ENCODE measurements at regions not wholly inside any gene's neighbourhood (a gene's known extent, or its start where the extent isn't known, plus 50 kb on each side); places are given as distances from the start of the nearest gene placed in this dataset.
"Not testable (repeated sequence)": the region's sequence is repeated elsewhere in the genome, so short reads cannot be mapped to it uniquely, and the experiment has no call there.

GRCh38 chr4:3639613-3640586 is 107.7 kb upstream of the LRPAP1 start:
- no peak overlapping the region for H3K27ac ChIP-seq
- no peak for TF ChIP-seq ZFX (IDR thresholded peaks at IDR 0.05; ENCODE audit: borderline replicate concordance)
- no peak for TF ChIP-seq CTCF (IDR thresholded peaks at IDR 0.05)

- TF ChIP-seq ZFX (IDR thresholded peaks at IDR 0.05; ENCODE audit: borderline replicate concordance) (no peak), CTCF (IDR thresholded peaks at IDR 0.05) (no peak)
- H3K27ac ChIP-seq: no peak overlapping the region
These were observed 106.0 kb upstream of the LRPAP1 start for GRCh38 chr4:3638080-3638795.

GRCh38 chr4:3637326-3638016 is 105.2 kb upstream of the LRPAP1 start:
- TF ChIP-seq ZFX (IDR thresholded peaks at IDR 0.05; ENCODE audit: borderline replicate concordance): no peak
- TF ChIP-seq CTCF (IDR thresholded peaks at IDR 0.05): no peak
- H3K27ac ChIP-seq: no peak overlapping the region

GRCh38 chr4:3636646-3637320 is 104.6 kb upstream of the LRPAP1 start:
- TF ChIP-seq CTCF (IDR thresholded peaks at IDR 0.05): no peak
- TF ChIP-seq ZFX (IDR thresholded peaks at IDR 0.05; ENCODE audit: borderline replicate concordance): no peak
- H3K27ac ChIP-seq: no peak overlapping the region

GRCh38 chr4:3636020-3636419 is 103.8 kb upstream of the LRPAP1 start:
- not testable (repeated sequence) for H3K27ac ChIP-seq

GRCh38 chr4:3634894-3635820 is 102.9 kb upstream of the LRPAP1 start:
- H3K27ac ChIP-seq: no peak overlapping the region
- TF ChIP-seq CTCF (IDR thresholded peaks at IDR 0.05) (no peak), ZFX (IDR thresholded peaks at IDR 0.05; ENCODE audit: borderline replicate concordance) (no peak)
